Retinal pigment epithelial cell (primary cell): ENCODE measurements at regions not wholly inside any gene's neighbourhood (a gene's known extent, or its start where the extent isn't known, plus 50 kb on each side); places are given as distances from the start of the nearest gene placed in this dataset.
A peak's percentile ranks its signal among the peaks of the same experiment; 100 is the strongest.

ENCODE experiments used
- DNase-seq: peaks from one replicate; pipeline ENCODE4 v3.0.0-alpha.2; 2010; ENCODE audit warnings: low read depth
- H3K4me3 ChIP-seq: 2 replicates; pipeline ENCODE4 v1.5.1; 2011; ENCODE audit warnings: mild to moderate bottlenecking, low read length, control low read depth, moderate library complexity
- CTCF ChIP-seq: conservative IDR thresholded peaks from 2 replicates; pipeline ENCODE4 v1.5.1; 2011; ENCODE audit warnings: low read depth, low read length, control low read depth, inconsistent platforms

DNA sequence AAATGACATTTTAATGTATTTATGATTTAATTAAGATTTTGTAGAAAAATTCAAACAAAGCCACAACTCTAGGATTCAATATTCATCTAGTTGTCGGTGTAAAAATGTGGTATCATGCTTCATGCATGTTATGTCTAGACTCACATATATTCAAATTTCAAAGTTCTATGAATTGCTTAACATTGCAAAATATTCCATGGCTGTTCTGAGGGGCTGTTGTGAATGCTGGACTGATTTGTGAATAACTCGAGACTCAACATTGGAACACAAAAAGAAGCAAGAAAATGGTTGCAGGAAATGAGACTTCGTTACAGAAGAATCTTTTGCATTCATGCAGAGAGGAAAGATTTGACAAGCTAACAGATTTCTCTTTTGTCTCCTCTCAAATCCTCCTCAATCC, 705.9 kb downstream of the DHX35 start:
- no peak for TF ChIP-seq CTCF
- no peak overlapping the region for H3K4me3 ChIP-seq
- DNase-seq, result no peak

DNA sequence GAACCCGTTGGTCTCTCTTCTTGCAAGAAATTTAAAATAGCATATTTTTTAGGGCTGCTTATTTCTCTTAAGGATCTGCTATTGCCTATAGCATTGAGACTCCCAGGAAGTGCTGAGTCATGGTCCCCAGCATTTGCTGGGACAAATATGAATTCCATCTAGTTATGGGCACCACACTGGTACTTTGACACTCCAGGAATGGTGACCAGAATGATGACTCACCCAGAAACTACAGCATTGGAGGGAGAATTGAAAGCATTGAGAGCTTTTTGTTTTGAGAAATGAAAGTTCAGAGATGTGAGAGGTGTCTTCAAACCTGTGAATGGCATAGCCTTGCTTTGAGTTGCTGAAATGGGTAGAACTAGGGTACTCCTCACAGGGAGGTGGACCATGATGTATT, 699.7 kb downstream of the DHX35 start:
- DNase-seq, result peak; percentile 6
- no peak overlapping the region for H3K4me3 ChIP-seq
- no peak for TF ChIP-seq CTCF

DNA sequence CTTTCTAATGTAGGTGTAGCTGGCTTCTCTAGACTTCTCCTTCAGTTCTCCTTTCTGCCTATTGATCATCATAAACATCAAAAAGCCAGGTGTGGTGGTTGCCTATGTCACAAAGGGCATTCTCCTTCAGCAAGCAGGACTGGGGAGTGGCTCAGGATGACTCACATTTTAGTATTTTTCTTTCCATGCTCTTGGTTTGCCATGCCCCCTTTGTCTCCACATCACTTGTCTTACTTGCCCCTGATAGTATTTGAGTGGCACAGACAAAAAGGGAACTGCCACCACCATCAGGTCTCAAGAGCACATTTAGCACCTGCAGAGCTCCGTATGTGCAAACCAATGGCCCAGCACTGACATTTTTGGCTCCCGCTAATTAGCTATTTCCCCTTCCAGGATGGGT, 698.8 kb downstream of the DHX35 start:
- H3K4me3 ChIP-seq, result no peak overlapping the region
- TF ChIP-seq CTCF, result no peak
- DNase-seq, result no peak

- TF ChIP-seq CTCF, result no peak
- peak; percentile 4 for DNase-seq
- no peak overlapping the region for H3K4me3 ChIP-seq
Observed at GRCh38 chr20:39660226-39660625, 698.1 kb downstream of the DHX35 start.

DNA sequence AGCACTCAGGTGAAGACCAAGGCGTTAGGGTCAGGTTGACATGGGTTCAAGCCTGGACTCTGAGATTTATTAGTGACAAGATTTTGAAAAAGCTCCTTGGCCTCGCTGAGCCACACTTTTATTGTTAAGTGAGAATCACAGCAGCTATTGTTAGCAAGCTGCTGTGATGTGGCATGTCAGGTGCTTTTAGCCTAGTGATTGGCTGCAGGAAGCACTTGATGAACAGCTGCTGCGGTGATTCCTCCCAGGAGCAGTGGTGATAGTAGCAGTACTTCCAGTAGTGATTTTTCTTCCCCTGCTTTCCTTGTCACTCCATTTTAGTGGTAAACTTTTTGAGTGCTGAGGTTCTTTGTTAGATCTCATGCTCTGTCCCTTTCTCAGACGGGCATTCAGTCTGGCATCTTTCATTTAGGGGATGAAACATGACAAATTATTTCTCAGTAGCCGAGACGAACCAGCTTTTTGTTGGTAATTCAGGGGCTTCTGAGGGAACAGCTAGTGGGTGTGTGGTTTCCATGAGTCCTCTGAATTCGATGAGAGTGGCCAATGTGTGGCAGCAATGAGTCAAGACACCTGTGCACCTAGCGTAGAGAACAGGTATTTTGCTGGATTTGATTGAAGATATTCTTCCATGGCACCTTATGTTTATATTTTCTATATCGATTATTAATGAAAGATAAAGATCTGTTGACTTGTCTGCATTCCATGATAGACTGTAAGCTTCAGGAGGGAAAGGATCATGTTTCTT, 696.7 kb downstream of the DHX35 start:
- no peak for DNase-seq
- no peak overlapping the region for H3K4me3 ChIP-seq
- no peak for TF ChIP-seq CTCF

- TF ChIP-seq CTCF, result no peak
- no peak overlapping the region for H3K4me3 ChIP-seq
- DNase-seq, result no peak
Observed at GRCh38 chr20:39654171-39654570, 692.0 kb downstream of the DHX35 start.

GRCh38 chr20:39651645-39652325, 689.6 kb downstream of the DHX35 start:
- DNase-seq, result no peak
- H3K4me3 ChIP-seq, result no peak overlapping the region
- TF ChIP-seq CTCF, result no peak
